GM12864 (cell line): ENCODE measurements at regions not wholly inside any gene's neighbourhood (a gene's known extent, or its start where the extent isn't known, plus 50 kb on each side); places are given as distances from the start of the nearest gene placed in this dataset.
"Not testable (repeated sequence)": the region's sequence is repeated elsewhere in the genome, so short reads cannot be mapped to it uniquely, and the experiment has no call there.

Experiments used
- DNase-seq: peaks from one replicate; pipeline ENCODE4 v3.0.0-alpha.2; 2011; ENCODE audit warnings: low read depth
- H3K4me3 ChIP-seq: 2 replicates; pipeline ENCODE4 v1.5.1; 2011; ENCODE audit warnings: mild to moderate bottlenecking, low read depth, low read length, control low read depth
- TF ChIP-seq, protein P1 (sequence below): IDR thresholded peaks from 2 replicates; pipeline ENCODE4 v1.5.1; 2011; ENCODE audit warnings: low read depth, mild to moderate bottlenecking, moderate library complexity, low read length, control low read depth, inconsistent platforms; ENCODE audit errors: missing control alignments

DNA sequence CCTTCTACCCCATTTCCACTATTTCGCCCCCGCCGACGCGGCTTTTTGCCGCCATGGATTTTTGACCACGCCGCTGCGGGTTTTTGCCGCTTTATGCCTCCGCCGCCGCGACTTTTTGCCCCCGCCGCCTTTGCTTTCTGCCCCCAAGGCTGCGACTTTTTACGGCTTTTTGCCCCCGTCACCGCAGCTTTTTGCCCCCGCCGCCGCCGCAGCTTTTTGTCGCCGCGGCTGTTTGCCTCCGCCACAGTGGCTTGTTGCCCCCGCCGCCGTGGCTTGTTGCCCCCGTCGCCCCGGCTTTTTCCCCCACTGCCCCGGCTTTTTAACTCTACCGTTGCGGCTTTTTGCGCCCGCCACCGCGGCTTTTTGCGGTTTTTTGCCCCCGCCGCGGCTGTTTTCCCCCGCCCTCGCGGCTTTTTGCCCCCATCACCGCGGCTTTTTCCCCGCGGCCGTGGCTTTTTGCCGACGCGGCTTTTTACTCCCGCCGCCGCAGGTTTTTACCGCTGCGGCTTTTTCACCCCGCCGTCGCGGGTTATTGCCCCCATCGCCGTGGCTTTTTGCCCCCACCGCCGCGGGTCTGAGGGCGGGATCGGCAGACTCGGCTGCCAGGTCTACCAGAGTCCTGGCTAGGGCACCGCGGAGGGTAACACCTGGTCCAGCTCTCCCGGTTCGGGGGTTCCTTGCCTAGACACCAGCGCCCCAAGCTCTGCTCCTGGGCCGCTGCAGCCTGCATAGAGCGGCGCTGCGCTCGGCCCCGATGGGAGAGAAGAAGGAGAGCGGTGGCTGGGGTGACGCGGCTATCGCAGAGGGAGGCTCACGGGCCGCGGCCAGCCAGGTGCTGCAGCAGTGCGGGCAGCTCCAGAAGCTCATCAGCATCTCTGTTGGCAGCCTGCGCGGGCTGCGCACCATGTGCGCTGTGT lies 562.7 kb upstream of the WSB1 start:
- no peak for DNase-seq
- TF ChIP-seq, protein P1, sequence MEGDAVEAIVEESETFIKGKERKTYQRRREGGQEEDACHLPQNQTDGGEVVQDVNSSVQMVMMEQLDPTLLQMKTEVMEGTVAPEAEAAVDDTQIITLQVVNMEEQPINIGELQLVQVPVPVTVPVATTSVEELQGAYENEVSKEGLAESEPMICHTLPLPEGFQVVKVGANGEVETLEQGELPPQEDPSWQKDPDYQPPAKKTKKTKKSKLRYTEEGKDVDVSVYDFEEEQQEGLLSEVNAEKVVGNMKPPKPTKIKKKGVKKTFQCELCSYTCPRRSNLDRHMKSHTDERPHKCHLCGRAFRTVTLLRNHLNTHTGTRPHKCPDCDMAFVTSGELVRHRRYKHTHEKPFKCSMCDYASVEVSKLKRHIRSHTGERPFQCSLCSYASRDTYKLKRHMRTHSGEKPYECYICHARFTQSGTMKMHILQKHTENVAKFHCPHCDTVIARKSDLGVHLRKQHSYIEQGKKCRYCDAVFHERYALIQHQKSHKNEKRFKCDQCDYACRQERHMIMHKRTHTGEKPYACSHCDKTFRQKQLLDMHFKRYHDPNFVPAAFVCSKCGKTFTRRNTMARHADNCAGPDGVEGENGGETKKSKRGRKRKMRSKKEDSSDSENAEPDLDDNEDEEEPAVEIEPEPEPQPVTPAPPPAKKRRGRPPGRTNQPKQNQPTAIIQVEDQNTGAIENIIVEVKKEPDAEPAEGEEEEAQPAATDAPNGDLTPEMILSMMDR: no peak
- no peak overlapping the region for H3K4me3 ChIP-seq

DNA sequence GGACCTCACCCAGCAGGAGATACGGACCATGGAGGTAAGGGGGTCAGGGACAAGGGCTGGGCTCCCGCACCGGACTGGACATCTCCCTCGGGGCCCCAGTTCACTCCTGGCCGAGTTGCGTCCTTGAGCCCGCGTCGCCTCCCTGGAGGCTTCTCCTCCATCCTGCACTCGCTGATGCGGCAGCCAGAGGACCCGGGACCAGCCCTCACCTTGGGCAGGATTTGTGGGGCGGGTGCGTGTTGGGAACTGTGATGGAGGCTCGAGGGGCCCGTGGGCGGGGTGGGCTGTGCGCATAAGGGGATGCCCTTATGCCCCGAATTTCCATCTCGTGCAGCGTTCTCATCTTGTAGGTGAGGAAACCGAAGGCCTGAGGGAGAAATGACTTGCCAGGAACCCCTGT lies 562.0 kb upstream of the WSB1 start:
- not testable (repeated sequence) for H3K4me3 ChIP-seq, DNase-seq

DNA sequence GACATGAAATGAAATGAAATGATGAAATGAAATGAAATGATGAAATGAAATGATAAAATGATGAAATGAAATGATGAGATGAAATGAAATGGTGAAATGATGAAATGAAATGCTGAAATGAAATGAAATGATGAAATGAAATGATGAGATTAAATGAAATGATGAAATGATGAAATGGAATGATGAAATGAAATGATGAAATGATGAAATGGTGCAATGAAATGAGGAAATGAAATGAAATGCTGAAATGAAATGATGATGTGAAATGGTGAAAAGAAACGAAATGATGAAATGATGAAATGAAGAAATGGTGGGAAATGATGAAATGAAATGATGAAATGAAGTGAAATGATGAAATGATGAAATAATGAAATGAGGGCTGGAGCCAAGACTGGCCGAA lies 559.1 kb upstream of the WSB1 start:
- not testable (repeated sequence) for H3K4me3 ChIP-seq, DNase-seq

DNA sequence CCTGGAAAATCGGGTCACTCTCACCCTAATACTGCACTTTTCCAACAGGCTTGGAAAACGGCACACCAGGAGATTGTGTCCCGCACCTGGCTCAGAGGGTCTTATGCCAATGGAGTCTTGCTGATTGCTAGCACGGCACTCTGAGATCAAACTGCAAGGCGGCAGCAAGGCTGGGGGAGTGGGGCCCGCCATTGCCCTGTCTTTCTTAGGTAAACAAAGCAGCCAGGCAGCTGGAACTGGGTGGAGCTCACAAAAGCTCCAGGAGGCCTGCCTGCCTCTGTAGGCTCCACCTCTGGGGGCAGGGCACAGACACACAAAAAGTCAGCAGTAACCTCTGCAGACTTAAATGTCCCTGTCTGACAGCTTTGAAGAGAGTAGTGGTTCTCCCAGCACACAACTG lies 557.9 kb upstream of the WSB1 start:
- not testable (repeated sequence) for H3K4me3 ChIP-seq, DNase-seq

DNA sequence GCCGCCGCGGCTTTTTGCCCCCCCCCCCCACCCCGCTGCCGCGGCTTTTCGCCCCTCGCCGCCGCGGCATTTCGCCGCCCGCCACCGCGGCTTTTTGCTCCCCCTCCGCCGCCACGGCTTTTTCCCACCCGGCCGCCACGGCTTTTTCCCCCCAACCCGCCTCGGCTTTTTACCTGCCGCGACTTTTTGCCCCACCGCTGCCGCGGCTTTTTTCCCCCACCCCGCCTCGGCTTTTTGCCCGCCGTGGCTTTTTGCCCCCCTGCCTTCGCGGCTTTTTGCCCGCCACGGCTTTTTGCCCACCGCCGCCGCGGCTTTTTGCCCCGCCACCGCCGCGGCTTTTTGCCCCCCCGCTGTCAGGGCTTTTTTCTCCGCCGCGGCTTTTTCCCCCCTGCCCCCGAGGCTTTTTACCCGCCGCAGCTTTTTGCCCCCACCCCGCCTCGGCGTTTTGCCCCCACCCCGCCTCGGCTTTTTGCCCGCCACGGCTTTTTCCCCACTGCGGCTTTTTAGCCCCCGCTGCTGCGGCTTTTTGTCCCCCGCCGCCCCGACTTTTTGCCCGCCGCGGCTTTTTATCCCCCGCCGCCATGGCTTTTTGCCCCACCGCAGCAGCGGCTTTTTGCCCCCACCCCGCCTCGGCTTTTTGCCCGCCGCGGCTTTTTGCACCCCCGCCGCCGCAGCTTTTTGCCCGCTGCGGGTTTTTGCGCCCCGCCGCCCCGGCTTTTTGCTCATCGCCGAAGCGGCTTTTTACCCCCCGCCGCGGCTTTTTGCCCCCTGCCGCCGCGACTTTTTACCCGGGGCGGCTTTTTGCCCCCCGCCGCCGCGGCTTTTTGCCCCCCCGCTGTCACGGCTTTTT lies 527.8 kb upstream of the WSB1 start:
- no peak for DNase-seq
- H3K4me3 ChIP-seq: no peak overlapping the region
- TF ChIP-seq, protein P1: no peak

DNA sequence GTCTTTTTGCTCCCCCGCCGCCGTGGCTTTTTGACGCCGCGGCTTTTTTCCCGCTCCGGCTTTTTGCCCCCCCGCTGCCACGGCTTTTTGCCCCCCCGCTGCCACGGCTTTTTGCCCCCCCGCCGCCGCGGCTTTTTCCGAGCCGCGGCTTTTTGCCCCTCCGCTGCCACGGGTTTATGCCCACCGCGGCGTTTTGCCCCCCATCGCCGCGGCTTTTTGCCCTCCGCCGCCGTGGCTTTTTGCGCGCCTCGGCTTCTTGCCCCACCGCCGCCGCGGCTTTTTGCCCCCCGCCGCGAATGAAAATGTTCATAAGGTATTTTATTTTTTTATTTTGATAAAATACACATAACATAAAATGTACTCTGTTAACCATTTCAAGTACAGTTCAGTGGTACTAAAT lies 527.2 kb upstream of the WSB1 start:
- DNase-seq: no peak
- H3K4me3 ChIP-seq: no peak overlapping the region
- TF ChIP-seq, protein P1: no peak

DNA sequence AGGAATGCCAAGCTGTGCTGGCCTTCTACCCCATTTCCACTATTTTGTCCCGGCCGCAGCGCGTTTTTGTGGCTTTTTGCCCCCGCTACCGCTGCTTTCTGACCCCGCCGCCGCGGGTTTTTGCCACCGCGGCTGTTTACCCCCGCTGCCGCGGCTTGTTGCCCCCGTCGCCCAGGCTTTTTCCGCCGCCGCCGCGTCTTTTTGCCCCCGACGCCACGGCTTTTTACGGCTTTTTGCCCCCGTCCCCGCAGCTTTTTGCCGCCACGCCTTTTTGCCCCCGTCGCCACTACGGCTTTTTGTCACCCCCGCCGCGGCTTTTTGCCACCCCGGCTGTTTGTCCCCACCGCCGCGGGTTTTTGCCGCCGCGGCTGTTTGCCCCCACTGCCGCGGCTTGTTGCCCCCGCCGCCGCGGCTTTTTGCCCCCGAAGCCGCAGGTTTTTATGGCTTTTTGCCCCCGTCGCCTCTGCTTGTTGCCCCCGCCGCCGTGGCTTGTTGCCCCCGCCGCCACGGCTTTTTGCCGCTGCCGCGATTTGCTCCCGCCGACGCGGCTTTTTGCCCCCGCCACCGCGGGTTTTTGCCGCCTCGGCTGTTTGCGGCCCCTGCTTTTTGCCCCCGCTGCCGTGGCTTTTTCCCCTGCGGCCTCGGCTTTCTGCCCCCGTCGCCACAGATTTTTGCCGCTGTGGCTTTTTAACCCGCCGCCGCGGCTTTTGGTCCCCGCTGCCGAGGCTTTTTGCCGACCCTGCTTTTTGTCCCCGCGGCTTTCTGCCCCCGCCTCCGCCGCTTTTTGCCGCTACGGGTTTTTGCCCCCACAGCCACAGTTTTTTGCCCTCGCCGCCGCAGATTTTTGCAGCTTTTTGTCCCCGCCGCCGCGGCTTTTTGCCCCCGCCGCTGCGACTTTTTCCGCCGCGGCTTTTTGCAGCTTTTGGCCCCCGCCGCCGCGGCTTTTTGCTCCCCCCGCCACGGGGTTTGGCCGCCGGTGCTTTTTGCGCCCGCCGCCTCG lies 520.4 kb upstream of the WSB1 start:
- H3K4me3 ChIP-seq: no peak overlapping the region
- TF ChIP-seq, protein P1: no peak
- no peak for DNase-seq
